MG63 (cell line): ENCODE measurements at regions not wholly inside any gene's neighbourhood (a gene's known extent, or its start where the extent isn't known, plus 50 kb on each side); places are given as distances from the start of the nearest gene placed in this dataset.

Source experiments
- DNase-seq: peaks from one replicate; pipeline ENCODE4 v3.0.0-alpha.2; 2020
- H3K27me3 ChIP-seq: fragments of 250-450 bp; sonication (Bioruptor Pico); 2 replicates; pipeline ENCODE4 v1.5.1; 2020; ENCODE audit warnings: mild to moderate bottlenecking, moderate library complexity
- H3K36me3 ChIP-seq: fragments of 250-450 bp; sonication (Bioruptor Pico); 2 replicates; pipeline ENCODE4 v1.5.1; 2020; ENCODE audit warnings: mild to moderate bottlenecking, moderate library complexity
- H3K4me3 ChIP-seq: fragments of 250-450 bp; sonication (Bioruptor Pico); 2 replicates; pipeline ENCODE4 v1.5.1; 2020; ENCODE audit warnings: mild to moderate bottlenecking, moderate library complexity
- H3K9me3 ChIP-seq: fragments of 250-450 bp; sonication (Bioruptor Pico); 2 replicates; pipeline ENCODE4 v1.5.1; 2020; ENCODE audit warnings: mild to moderate bottlenecking, moderate library complexity

- H3K36me3 ChIP-seq = no peaks in the 10 kb centered on the region
- no peak for DNase-seq
- no peaks in the 10 kb centered on the region for H3K9me3 ChIP-seq
- H3K27me3 ChIP-seq = no peaks in the 10 kb centered on the region
- H3K4me3 ChIP-seq = no peak overlapping the region
Observed at GRCh38 chr16:85999778-86000177, 100.8 kb downstream of the IRF8 start.

DNA sequence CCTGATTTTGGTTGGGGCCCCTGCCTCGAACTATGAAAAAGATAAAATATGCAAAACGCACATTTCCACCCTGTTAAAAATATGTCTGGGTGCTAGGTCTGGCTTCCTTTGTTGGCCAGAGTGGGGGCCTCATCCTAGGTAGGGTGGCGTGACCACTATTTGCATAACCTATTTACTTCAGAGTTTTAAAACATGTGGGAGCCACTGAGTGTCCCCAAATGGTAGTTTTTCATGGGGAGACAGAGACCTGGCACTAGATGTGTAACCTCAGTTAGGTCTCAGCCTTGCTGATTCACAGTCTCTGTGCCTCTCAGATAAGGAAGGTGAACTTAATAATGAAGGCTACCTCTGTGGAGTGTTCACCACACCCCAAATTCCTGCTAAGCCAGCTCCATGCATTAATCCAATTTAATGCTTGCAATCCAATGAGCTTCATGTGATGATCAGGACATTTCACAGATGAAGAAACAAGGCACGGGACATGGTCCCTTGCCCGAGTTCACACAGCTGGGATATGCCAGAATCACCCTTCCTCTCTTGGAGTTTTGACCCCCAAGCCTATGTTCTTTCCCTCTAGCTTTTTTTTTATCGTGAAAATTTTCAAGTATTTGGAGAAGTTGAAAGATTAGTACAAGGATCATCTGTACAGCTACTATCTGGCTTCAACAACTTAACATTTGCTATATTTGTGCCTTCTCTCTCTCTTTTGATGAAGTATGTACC is 103.4 kb downstream of the IRF8 start:
- Histone ChIP-seq H3K9me3 (no peaks in the 10 kb centered on the region), H3K4me3 (no peak overlapping the region), H3K36me3 (no peaks in the 10 kb centered on the region), H3K27me3 (peaks cover 3% of the 10 kb centered on the region; the same call in 1 of the 2 replicates)
- DNase-seq = no peak

GRCh38 chr16:86007524-86007923 is 108.6 kb downstream of the IRF8 start:
- Histone ChIP-seq H3K36me3 (no peaks in the 10 kb centered on the region), H3K27me3 (peaks cover 6% of the 10 kb centered on the region; the same call in 1 of the 2 replicates), H3K4me3 (no peak overlapping the region), H3K9me3 (no peaks in the 10 kb centered on the region)
- no peak for DNase-seq

GRCh38 chr16:86010680-86011141 is 111.7 kb downstream of the IRF8 start:
- Histone ChIP-seq H3K4me3 (no peak overlapping the region), H3K27me3 (peaks cover 6% of the 10 kb centered on the region; the same call in 1 of the 2 replicates), H3K9me3 (no peaks in the 10 kb centered on the region), H3K36me3 (no peaks in the 10 kb centered on the region)
- no peak for DNase-seq

- Histone ChIP-seq H3K27me3 (peaks cover 5% of the 10 kb centered on the region; the same call in 1 of the 2 replicates), H3K36me3 (no peaks in the 10 kb centered on the region), H3K4me3 (no peak overlapping the region), H3K9me3 (no peaks in the 10 kb centered on the region)
- DNase-seq = no peak
Observed at GRCh38 chr16:86011532-86011931, 112.6 kb downstream of the IRF8 start.

- Histone ChIP-seq H3K4me3 (no peak overlapping the region), H3K9me3 (no peaks in the 10 kb centered on the region), H3K27me3 (0 out of 2 replicates have a peak, but pooled peaks cover 2% of the 10 kb centered on the region), H3K36me3 (no peaks in the 10 kb centered on the region)
- DNase-seq = no peak
Observed at GRCh38 chr16:86012221-86012620, 113.3 kb downstream of the IRF8 start.

DNA sequence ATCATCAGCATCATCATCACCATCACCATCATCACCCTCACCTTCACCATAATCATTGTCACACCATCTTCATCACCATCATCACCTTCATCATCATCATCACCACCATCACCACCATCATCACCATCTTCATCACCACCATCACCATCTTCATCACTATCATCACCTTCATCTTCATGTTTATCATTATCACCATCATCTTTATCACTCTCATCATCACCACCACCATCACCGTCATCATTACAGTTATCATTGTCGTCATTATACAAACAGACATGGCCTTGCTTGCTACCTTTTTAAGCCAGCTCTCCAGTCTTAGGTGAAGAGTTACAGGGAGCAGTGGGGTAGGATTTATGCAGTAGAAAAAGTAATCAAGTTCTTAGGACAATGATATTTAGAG is 114.9 kb downstream of the IRF8 start:
- Histone ChIP-seq H3K4me3 (no peak overlapping the region), H3K9me3 (no peaks in the 10 kb centered on the region), H3K36me3 (no peaks in the 10 kb centered on the region), H3K27me3 (no peaks in the 10 kb centered on the region)
- no peak for DNase-seq

GRCh38 chr16:86015606-86016005 is 116.6 kb downstream of the IRF8 start:
- no peak for DNase-seq
- H3K27me3 ChIP-seq = no peaks in the 10 kb centered on the region
- H3K36me3 ChIP-seq = no peaks in the 10 kb centered on the region
- H3K9me3 ChIP-seq = no peaks in the 10 kb centered on the region
- no peak overlapping the region for H3K4me3 ChIP-seq

DNA sequence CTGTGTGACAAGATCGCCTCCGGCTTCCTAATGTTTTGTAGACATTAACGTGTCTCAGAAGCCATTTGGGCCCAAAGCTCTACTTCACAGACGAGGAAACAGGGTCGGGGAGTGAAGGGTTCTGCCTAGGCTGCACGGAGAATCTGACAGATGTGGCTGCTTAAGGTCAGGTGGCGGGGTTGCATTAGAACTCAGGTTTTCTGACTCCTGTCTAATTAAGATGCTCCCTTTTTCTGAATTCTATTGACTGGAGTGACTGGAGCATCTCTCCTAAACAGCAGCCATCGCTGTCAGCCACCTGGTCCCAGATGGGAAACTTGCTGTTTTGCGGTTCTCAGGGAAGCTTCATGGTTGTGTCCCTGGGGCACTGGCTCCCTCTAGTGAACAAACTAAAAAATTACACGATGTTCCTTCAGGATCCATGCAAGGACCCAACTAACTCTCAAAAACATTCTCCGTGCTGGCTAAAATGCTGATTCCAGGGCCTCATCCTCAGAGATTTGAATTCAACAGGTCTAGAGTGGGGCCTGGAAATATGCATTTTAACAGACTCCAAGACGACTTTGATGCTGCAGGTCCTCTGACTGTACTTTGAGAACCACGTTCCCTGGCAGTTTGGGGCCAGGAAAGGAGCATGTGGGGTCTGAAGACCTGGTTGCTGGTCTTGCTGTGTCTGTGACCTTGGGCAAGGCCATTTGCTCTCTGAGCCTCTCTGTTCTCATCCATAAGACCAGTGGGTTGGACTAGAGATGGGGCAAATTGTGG is 117.4 kb downstream of the IRF8 start:
- no peak for DNase-seq
- H3K4me3 ChIP-seq = no peak overlapping the region
- no peaks in the 10 kb centered on the region for H3K36me3 ChIP-seq
- no peaks in the 10 kb centered on the region for H3K9me3 ChIP-seq
- H3K27me3 ChIP-seq = no peaks in the 10 kb centered on the region

DNA sequence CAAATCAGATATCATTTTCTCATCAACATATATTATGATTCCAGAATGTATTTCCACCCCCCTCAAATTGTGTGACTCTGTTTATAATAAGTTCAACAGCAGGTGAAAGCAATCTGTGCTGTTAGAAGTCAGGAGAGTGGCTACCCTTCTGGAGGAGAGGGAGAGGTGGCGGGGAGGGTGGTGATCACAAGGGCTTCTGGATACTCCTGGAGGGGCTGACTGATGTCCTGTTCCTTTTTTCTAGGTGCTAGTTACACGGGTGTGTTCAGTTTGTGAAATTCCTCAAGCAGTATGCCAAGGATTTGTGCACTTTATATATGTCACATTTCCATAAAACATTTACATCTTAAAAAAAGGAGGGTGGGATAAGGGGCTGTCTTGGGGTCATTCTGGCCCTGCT is 119.1 kb downstream of the IRF8 start:
- no peaks in the 10 kb centered on the region for H3K36me3 ChIP-seq
- no peaks in the 10 kb centered on the region for H3K9me3 ChIP-seq
- no peak overlapping the region for H3K4me3 ChIP-seq
- DNase-seq = no peak
- no peaks in the 10 kb centered on the region for H3K27me3 ChIP-seq

DNA sequence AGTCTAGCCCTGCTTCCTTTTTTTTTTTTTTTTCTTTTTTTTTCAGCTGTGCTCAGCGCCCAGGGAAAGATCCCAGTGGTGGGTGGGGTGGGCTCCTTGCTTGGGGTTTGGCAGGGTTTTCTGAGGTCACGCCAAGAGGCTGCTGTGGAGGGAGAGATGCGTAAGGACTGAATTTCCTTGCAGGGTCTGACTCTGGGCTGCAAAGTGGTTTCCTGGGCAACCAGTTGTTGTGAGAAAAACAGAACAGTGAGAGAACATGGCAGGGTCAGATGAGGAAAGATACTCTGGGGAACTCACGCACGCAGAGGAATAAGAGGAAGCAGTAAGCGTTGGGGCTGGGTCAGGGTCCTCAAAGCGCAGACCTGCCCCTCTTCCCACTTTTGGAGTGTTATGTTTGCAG is 119.5 kb downstream of the IRF8 start:
- Histone ChIP-seq H3K4me3 (no peak overlapping the region), H3K9me3 (no peaks in the 10 kb centered on the region), H3K36me3 (no peaks in the 10 kb centered on the region), H3K27me3 (no peaks in the 10 kb centered on the region)
- no peak for DNase-seq

- no peaks in the 10 kb centered on the region for H3K9me3 ChIP-seq
Observed at GRCh38 chr16:86018941-86019340, 120.0 kb downstream of the IRF8 start.

GRCh38 chr16:86019446-86020047 is 120.6 kb downstream of the IRF8 start:
- no peak for DNase-seq
- no peaks in the 10 kb centered on the region for H3K36me3 ChIP-seq
- no peaks in the 10 kb centered on the region for H3K27me3 ChIP-seq
- H3K9me3 ChIP-seq = no peaks in the 10 kb centered on the region
- no peak overlapping the region for H3K4me3 ChIP-seq

More at GRCh38 chr16:86018941-86019340, 120.0 kb downstream of the IRF8 start:
- H3K4me3 ChIP-seq = no peak overlapping the region
- H3K27me3 ChIP-seq = no peaks in the 10 kb centered on the region
- DNase-seq = no peak
- no peaks in the 10 kb centered on the region for H3K36me3 ChIP-seq

DNA sequence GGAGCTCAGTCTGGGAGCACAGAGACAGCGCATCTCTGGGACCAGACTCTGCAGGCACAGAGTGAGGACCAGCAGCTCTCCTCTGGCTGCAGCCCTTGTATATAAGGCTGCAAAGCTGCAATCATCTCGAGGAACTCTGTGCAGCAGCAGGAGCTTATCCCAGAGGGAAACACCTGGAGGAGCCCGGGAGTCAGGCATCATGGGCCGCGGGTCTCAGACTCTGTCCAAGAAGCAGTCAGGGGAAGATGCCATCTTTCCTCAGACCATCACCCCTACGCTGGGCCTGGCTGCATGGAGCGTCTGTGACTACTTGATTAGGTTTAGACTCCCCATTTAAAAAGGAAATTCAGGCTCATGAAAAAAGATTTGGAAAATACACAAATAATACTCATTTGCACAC is 122.0 kb downstream of the IRF8 start:
- Histone ChIP-seq H3K27me3 (no peaks in the 10 kb centered on the region), H3K4me3 (no peak overlapping the region), H3K36me3 (no peaks in the 10 kb centered on the region), H3K9me3 (no peaks in the 10 kb centered on the region)
- no peak for DNase-seq

- Histone ChIP-seq H3K9me3 (no peaks in the 10 kb centered on the region), H3K36me3 (no peaks in the 10 kb centered on the region), H3K27me3 (no peaks in the 10 kb centered on the region), H3K4me3 (no peak overlapping the region)
- no peak for DNase-seq
Observed at GRCh38 chr16:86022381-86022960, 123.5 kb downstream of the IRF8 start.

DNA sequence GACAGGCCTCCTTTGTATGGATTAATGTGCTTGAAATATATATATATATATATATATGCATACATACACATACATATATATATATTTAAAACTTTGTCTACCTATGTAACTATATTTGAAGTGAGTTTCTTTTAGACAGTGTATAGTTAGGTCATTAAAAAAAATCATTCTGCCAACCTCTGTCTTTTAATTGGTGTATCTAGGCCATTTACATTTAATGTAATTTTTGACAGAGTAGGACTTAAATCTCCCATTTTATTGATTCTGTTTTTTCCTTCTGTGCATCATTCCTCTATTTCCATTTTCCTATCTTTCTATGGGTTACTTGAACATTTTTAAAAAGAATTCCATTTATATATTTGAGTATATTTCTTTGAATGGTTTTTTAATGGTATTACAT is 125.2 kb downstream of the IRF8 start:
- Histone ChIP-seq H3K9me3 (no peaks in the 10 kb centered on the region), H3K4me3 (no peak overlapping the region), H3K36me3 (no peaks in the 10 kb centered on the region), H3K27me3 (no peaks in the 10 kb centered on the region)
- DNase-seq = no peak

- Histone ChIP-seq H3K9me3 (no peaks in the 10 kb centered on the region), H3K27me3 (no peaks in the 10 kb centered on the region), H3K4me3 (no peak overlapping the region), H3K36me3 (no peaks in the 10 kb centered on the region)
- no peak for DNase-seq
Observed at GRCh38 chr16:86025706-86026105, 126.7 kb downstream of the IRF8 start.
